ENCODE measurements at regions not wholly inside any gene's neighbourhood (a gene's known extent, or its start where the extent isn't known, plus 50 kb on each side); places are given as distances from the start of the nearest gene placed in this dataset.

DNA sequence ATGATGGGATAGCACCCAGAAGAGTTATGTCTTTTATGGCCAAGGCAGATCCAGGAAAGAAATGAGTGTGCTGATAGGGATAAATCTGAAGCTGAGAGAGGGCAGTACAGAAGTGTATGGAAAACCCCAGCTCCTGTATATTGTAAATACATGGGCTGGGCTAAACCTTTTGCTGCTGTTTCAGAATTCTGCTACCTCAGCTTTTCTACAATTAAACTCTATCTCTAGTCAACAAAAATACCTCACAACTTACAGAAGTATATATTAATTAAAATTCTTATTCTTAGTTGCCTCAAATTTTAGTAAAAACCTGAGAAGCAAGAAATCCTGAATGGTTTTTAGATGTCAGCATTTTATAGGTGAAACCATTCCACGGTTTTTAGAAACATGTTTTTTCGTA is 889.5 kb upstream of the NXPH2 start:
- ChIA-PET POLR2A (no interaction called here), CTCF (no interaction called here)
- intact Hi-C loops (cut with micrococcal nuclease) = no loop called here
- Mint-ChIP-seq H3K27me3 (no peaks in the 10 kb centered on the region), H3K4me1 (no peaks in the 10 kb centered on the region), H3K4me3 (no peak overlapping the region), H3K9me3 (peaks cover 3% of the 10 kb centered on the region), H3K36me3 (ENCODE audit: low read depth) (no peaks in the 10 kb centered on the region), H3K27ac (no peak overlapping the region)
- no peak for DNase-seq
- TF ChIP-seq, protein P1, sequence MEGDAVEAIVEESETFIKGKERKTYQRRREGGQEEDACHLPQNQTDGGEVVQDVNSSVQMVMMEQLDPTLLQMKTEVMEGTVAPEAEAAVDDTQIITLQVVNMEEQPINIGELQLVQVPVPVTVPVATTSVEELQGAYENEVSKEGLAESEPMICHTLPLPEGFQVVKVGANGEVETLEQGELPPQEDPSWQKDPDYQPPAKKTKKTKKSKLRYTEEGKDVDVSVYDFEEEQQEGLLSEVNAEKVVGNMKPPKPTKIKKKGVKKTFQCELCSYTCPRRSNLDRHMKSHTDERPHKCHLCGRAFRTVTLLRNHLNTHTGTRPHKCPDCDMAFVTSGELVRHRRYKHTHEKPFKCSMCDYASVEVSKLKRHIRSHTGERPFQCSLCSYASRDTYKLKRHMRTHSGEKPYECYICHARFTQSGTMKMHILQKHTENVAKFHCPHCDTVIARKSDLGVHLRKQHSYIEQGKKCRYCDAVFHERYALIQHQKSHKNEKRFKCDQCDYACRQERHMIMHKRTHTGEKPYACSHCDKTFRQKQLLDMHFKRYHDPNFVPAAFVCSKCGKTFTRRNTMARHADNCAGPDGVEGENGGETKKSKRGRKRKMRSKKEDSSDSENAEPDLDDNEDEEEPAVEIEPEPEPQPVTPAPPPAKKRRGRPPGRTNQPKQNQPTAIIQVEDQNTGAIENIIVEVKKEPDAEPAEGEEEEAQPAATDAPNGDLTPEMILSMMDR (IDR thresholded peaks at IDR 0.05) = no peak
- no peak for ATAC-seq (ENCODE audit: low read depth)

GRCh38 chr2:139652385-139652784 is 872.2 kb upstream of the NXPH2 start:
- DNase-seq (no peak), ATAC-seq (ENCODE audit: low read depth) (no peak)
- no peaks in the 10 kb centered on the region for H3K27me3 Mint-ChIP-seq
- TF ChIP-seq, protein P1 (IDR thresholded peaks at IDR 0.05) = no peak
- H3K27ac Mint-ChIP-seq = no peak overlapping the region
- no peak overlapping the region for H3K4me3 Mint-ChIP-seq
- intact Hi-C loops (cut with micrococcal nuclease) = no loop called here
- ChIA-PET POLR2A (no interaction called here), CTCF (no interaction called here)
- no peaks in the 10 kb centered on the region for H3K4me1 Mint-ChIP-seq
- no peaks in the 10 kb centered on the region for H3K36me3 Mint-ChIP-seq (ENCODE audit: low read depth)
- peaks cover 9% of the 10 kb centered on the region for H3K9me3 Mint-ChIP-seq

GRCh38 chr2:139645617-139646016 is 865.4 kb upstream of the NXPH2 start:
- TF ChIP-seq, protein P1 (IDR thresholded peaks at IDR 0.05) = no peak
- ATAC-seq (ENCODE audit: low read depth) (no peak), DNase-seq (no peak)
- Mint-ChIP-seq H3K9me3 (peaks cover 19% of the 10 kb centered on the region), H3K4me1 (no peaks in the 10 kb centered on the region), H3K4me3 (no peak overlapping the region), H3K27ac (no peak overlapping the region), H3K36me3 (ENCODE audit: low read depth) (no peaks in the 10 kb centered on the region), H3K27me3 (no peaks in the 10 kb centered on the region)
- ChIA-PET POLR2A (no interaction called here), CTCF (no interaction called here)
- intact Hi-C loops (cut with micrococcal nuclease) = no loop called here

DNA sequence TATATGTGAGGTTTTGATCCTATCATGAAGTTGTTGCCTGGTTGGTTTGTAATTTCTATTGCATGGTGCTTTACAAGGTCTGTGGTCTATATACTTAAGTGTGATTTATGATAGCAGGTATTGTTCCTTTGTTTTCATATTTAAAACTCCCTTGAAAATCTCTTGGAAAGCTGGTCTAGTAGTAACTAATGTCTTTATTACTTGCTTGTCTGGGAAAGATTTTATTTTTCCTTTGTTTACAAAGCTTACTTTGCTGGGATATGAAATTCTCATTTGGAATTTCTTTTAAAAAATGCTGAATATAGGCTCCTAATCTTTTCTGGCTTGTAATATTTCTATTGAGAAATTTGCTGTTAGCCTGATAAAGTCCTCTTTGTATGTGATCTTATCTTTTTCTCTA is 862.9 kb upstream of the NXPH2 start:
- no peak overlapping the region for H3K4me3 Mint-ChIP-seq
- H3K9me3 Mint-ChIP-seq = peaks cover 15% of the 10 kb centered on the region
- H3K27me3 Mint-ChIP-seq = no peaks in the 10 kb centered on the region
- TF ChIP-seq, protein P1 (IDR thresholded peaks at IDR 0.05) = no peak
- DNase-seq (no peak), ATAC-seq (ENCODE audit: low read depth) (no peak)
- no peaks in the 10 kb centered on the region for H3K36me3 Mint-ChIP-seq (ENCODE audit: low read depth)
- POLR2A ChIA-PET = no interaction called here
- H3K4me1 Mint-ChIP-seq = no peaks in the 10 kb centered on the region
- intact Hi-C loops (cut with micrococcal nuclease) = no loop called here
- CTCF ChIA-PET = no interaction called here
- H3K27ac Mint-ChIP-seq = no peak overlapping the region

- no peaks in the 10 kb centered on the region for H3K4me1 Mint-ChIP-seq
- POLR2A ChIA-PET = no interaction called here
- ATAC-seq (ENCODE audit: low read depth) (no peak), DNase-seq (no peak)
- H3K27ac Mint-ChIP-seq = no peak overlapping the region
- CTCF ChIA-PET = no interaction called here
- H3K4me3 Mint-ChIP-seq = no peak overlapping the region
- intact Hi-C loops (cut with micrococcal nuclease) = no loop called here
- H3K27me3 Mint-ChIP-seq = no peaks in the 10 kb centered on the region
- H3K9me3 Mint-ChIP-seq = no peaks in the 10 kb centered on the region
- no peaks in the 10 kb centered on the region for H3K36me3 Mint-ChIP-seq (ENCODE audit: low read depth)
- TF ChIP-seq, protein P1 (IDR thresholded peaks at IDR 0.05) = no peak
These were observed 851.8 kb upstream of the NXPH2 start for GRCh38 chr2:139631966-139632365.

Measured in activated B cell treated with CpG ODN at 0.5 μM for 24 hours (primary cell).